ENCODE measurements at regions not wholly inside any gene's neighbourhood (a gene's known extent, or its start where the extent isn't known, plus 50 kb on each side); places are given as distances from the start of the nearest gene placed in this dataset.

GRCh38 chr11:11752679-11753078, 89.1 kb upstream of the USP47 start:
- H3K9me3 ChIP-seq = no peaks in the 10 kb centered on the region
- H3K4me1 ChIP-seq = no peaks in the 10 kb centered on the region
- intact Hi-C loops (cut with DNase I) = no loop called here
- ATAC-seq (no peak), DNase-seq (no peak)
- H3K4me3 ChIP-seq = no peak overlapping the region
- no peaks in the 10 kb centered on the region for H3K27me3 ChIP-seq
- no peak overlapping the region for H3K27ac ChIP-seq
- TF ChIP-seq CTCF (IDR thresholded peaks at IDR 0.05) (no peak), POLR2A (IDR thresholded peaks at IDR 0.05) (no peak)
- no peaks in the 10 kb centered on the region for H3K36me3 ChIP-seq (replicated peaks in 1 of 2; ENCODE audit: insufficient read depth in 1 of 2, low read depth in 2 of 2)
- 53 to 55% methylated on average over 3 of the region's 3 CpGs for WGBS, 2 donors

GRCh38 chr11:11750017-11750878, 91.5 kb upstream of the USP47 start:
- Histone ChIP-seq H3K9me3 (no peaks in the 10 kb centered on the region), H3K27me3 (no peaks in the 10 kb centered on the region), H3K4me1 (no peaks in the 10 kb centered on the region), H3K36me3 (replicated peaks in 1 of 2; ENCODE audit: insufficient read depth in 1 of 2, low read depth in 2 of 2) (no peaks in the 10 kb centered on the region), H3K4me3 (no peak overlapping the region), H3K27ac (no peak overlapping the region)
- intact Hi-C loops (cut with DNase I) = no loop called here
- TF ChIP-seq CTCF (IDR thresholded peaks at IDR 0.05) = no peak
- no peak for TF ChIP-seq POLR2A (IDR thresholded peaks at IDR 0.05)
- 88 to 91% methylated on average over 2 of the region's 2 CpGs for WGBS, 2 donors
- DNase-seq = no peak
- ATAC-seq = no peak

- intact Hi-C loops (cut with DNase I) = no loop called here
- 68 to 71% methylated on average over 4 of the region's 4 CpGs for WGBS, 2 donors
- no peak for DNase-seq
Measured at GRCh38 chr11:11748706-11749365, 92.9 kb upstream of the USP47 start.

GRCh38 chr11:11747570-11747969, 94.2 kb upstream of the USP47 start:
- no peaks in the 10 kb centered on the region for H3K9me3 ChIP-seq
- ATAC-seq (no peak), DNase-seq (no peak)
- intact Hi-C loops (cut with DNase I) = no loop called here
- no peaks in the 10 kb centered on the region for H3K4me1 ChIP-seq
- no peak overlapping the region for H3K4me3 ChIP-seq
- H3K27me3 ChIP-seq = no peaks in the 10 kb centered on the region
- no peak for TF ChIP-seq POLR2A (IDR thresholded peaks at IDR 0.05)
- TF ChIP-seq CTCF (IDR thresholded peaks at IDR 0.05) = no peak
- WGBS, 2 donors = 43 to 83% methylated on average over 1 of the region's 1 CpG
- H3K36me3 ChIP-seq (replicated peaks in 1 of 2; ENCODE audit: insufficient read depth in 1 of 2, low read depth in 2 of 2) = no peaks in the 10 kb centered on the region
- H3K27ac ChIP-seq = no peak overlapping the region

More at GRCh38 chr11:11748706-11749365, 92.9 kb upstream of the USP47 start:
- no peak overlapping the region for H3K27ac ChIP-seq
- no peaks in the 10 kb centered on the region for H3K4me1 ChIP-seq
- H3K27me3 ChIP-seq = no peaks in the 10 kb centered on the region
- TF ChIP-seq POLR2A (IDR thresholded peaks at IDR 0.05) = no peak
- TF ChIP-seq CTCF (IDR thresholded peaks at IDR 0.05) = no peak
- H3K36me3 ChIP-seq (replicated peaks in 1 of 2; ENCODE audit: insufficient read depth in 1 of 2, low read depth in 2 of 2) = no peaks in the 10 kb centered on the region
- no peaks in the 10 kb centered on the region for H3K9me3 ChIP-seq
- ATAC-seq = no peak
- no peak overlapping the region for H3K4me3 ChIP-seq
